Activated naive CD8-positive, alpha-beta T cell treated with anti-CD3 and anti-CD28 coated beads, Interleukin-2, amount 10 ng/mL, durations not matched to agents 7 days and 5 days (primary cell): ENCODE measurements at regions not wholly inside any gene's neighbourhood (a gene's known extent, or its start where the extent isn't known, plus 50 kb on each side); places are given as distances from the start of the nearest gene placed in this dataset.

Experiments
- ATAC-seq: fragments of 150-1000 bp; cut with Tn5 transposase; one replicate; pipeline ENCODE4 v1.10.0; 2021; ENCODE audit warnings: low read depth, moderate library complexity
- POLR2A ChIA-PET: fragments of 350-600 bp; sonication (Branson Sonifier 250); formaldehyde crosslinking; loops from one replicate; lab custom pipeline; 2021; ENCODE audit warnings: antibody characterized with exemption; lab: Charles Lee
- DNase-seq: peaks from one replicate; pipeline ENCODE4 v3.0.0; 2021
- H3K27ac Mint-ChIP-seq: one replicate; pipeline ENCODE4 v1.8.0; 2022; ENCODE audit warnings: mild to moderate bottlenecking, mixed read lengths
- H3K27me3 Mint-ChIP-seq: one replicate; pipeline ENCODE4 v1.8.0; 2022; ENCODE audit warnings: mild to moderate bottlenecking, moderate library complexity, mixed read lengths
- H3K36me3 Mint-ChIP-seq: one replicate; pipeline ENCODE4 v1.8.0; 2021; ENCODE audit warnings: mild to moderate bottlenecking, mixed read lengths
- H3K4me1 Mint-ChIP-seq: one replicate; pipeline ENCODE4 v1.8.0; 2021; ENCODE audit warnings: mixed read lengths
- H3K4me3 Mint-ChIP-seq: one replicate; pipeline ENCODE4 v1.8.0; 2022; ENCODE audit warnings: mild to moderate bottlenecking, moderate library complexity, mixed read lengths
- H3K9me3 Mint-ChIP-seq: one replicate; pipeline ENCODE4 v1.8.0; 2021; ENCODE audit warnings: mixed read lengths

DNA sequence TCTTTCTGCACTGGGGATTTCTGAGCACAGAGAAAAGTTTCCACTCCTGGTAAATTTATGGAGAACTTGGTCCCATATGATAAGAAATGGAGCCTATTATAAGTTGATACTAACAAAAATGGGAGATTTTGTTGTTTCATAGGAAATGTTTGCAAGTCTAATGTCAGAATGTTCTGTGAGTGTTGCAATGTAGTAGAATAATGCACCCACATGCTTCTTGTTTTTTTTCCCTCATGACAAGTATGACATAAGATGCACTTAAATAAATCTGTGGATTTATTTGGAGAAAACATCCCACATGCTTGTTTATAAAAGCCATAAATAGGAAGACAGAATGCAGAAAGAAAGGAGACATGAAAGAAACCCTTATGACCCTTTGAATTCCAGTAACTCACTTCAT, 50.8 kb upstream of the KCNJ6 start:
- POLR2A ChIA-PET, result no interaction called here
- no peak for ATAC-seq
- H3K27ac Mint-ChIP-seq, result no peak overlapping the region

DNA sequence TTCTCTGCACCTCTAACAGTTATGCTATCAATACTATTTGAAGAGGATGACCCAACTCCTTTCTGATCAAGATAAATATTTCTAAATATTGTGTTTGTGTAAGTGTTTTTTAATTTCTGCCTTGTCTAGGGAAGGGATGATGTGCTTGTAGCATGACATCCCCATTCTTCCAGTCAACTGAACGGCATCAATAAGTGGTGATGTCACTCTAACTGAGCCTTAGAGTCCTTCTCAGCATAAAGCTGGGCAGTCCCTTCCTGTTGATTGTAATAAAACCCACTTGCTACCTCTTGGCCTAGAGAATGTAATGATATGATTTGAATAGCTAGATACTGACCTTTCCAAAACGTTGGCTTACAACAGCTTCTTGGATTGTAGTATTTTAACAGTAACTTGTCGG, 52.5 kb upstream of the KCNJ6 start:
- no peaks in the 10 kb centered on the region for H3K36me3 Mint-ChIP-seq
- H3K27me3 Mint-ChIP-seq, result peaks cover 2% of the 10 kb centered on the region
- H3K27ac Mint-ChIP-seq, result no peak overlapping the region
- H3K9me3 Mint-ChIP-seq, result no peaks in the 10 kb centered on the region
- no peak for ATAC-seq
- POLR2A ChIA-PET, result no interaction called here
- H3K4me1 Mint-ChIP-seq, result no peaks in the 10 kb centered on the region
- no peak for DNase-seq
- H3K4me3 Mint-ChIP-seq, result no peak overlapping the region

More for the DNA sequence above, 50.8 kb upstream of the KCNJ6 start:
- DNase-seq, result no peak
- Mint-ChIP-seq H3K36me3 (no peaks in the 10 kb centered on the region), H3K4me1 (no peaks in the 10 kb centered on the region), H3K27me3 (peaks cover 2% of the 10 kb centered on the region), H3K4me3 (no peak overlapping the region), H3K9me3 (no peaks in the 10 kb centered on the region)

DNA sequence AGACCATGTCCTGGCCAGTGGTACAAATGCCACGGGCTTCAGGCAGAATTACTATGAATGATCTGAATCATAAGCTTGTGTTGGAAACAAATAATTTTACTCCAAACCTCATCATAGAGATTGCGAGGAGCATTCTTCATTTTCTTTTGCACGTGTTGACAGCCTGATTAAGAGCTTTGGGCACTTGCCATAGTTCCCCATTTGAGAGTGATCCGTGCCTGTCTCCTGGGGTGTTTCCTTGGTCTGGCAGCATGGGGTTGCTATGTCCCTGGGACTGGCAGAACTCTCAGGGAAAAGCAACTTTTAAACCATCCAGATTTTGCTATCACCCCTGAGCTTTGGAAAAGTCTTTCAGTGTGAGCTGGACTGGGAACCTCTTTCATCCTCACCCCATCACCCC, 54.3 kb upstream of the KCNJ6 start:
- peaks cover 2% of the 10 kb centered on the region for H3K27me3 Mint-ChIP-seq
- DNase-seq (no peak), ATAC-seq (no peak)
- H3K27ac Mint-ChIP-seq, result no peak overlapping the region
- H3K36me3 Mint-ChIP-seq, result no peaks in the 10 kb centered on the region
- H3K4me3 Mint-ChIP-seq, result no peak overlapping the region
- POLR2A ChIA-PET, result no interaction called here
- no peaks in the 10 kb centered on the region for H3K9me3 Mint-ChIP-seq
- H3K4me1 Mint-ChIP-seq, result no peaks in the 10 kb centered on the region

GRCh38 chr21:37971390-37971950, 55.2 kb upstream of the KCNJ6 start:
- H3K4me3 Mint-ChIP-seq, result no peak overlapping the region
- no peak overlapping the region for H3K27ac Mint-ChIP-seq
- H3K4me1 Mint-ChIP-seq, result no peaks in the 10 kb centered on the region
- POLR2A ChIA-PET, result no interaction called here
- DNase-seq (no peak), ATAC-seq (no peak)
- peaks cover 3% of the 10 kb centered on the region for H3K27me3 Mint-ChIP-seq
- no peaks in the 10 kb centered on the region for H3K36me3 Mint-ChIP-seq
- H3K9me3 Mint-ChIP-seq, result no peaks in the 10 kb centered on the region

GRCh38 chr21:37974081-37974480, 57.8 kb upstream of the KCNJ6 start:
- Mint-ChIP-seq H3K36me3 (no peaks in the 10 kb centered on the region), H3K4me3 (no peak overlapping the region), H3K27ac (no peak overlapping the region), H3K4me1 (no peaks in the 10 kb centered on the region), H3K9me3 (no peaks in the 10 kb centered on the region), H3K27me3 (peaks cover 4% of the 10 kb centered on the region)
- ATAC-seq, result no peak
- DNase-seq, result no peak
- POLR2A ChIA-PET, result no interaction called here

GRCh38 chr21:37982496-37983318, 66.5 kb upstream of the KCNJ6 start:
- H3K36me3 Mint-ChIP-seq, result no peaks in the 10 kb centered on the region
- ATAC-seq (no peak), DNase-seq (no peak)
- no peaks in the 10 kb centered on the region for H3K27me3 Mint-ChIP-seq
- no peaks in the 10 kb centered on the region for H3K9me3 Mint-ChIP-seq
- H3K4me1 Mint-ChIP-seq, result no peaks in the 10 kb centered on the region
- no peak overlapping the region for H3K4me3 Mint-ChIP-seq
- no peak overlapping the region for H3K27ac Mint-ChIP-seq
- POLR2A ChIA-PET, result no interaction called here

GRCh38 chr21:37983336-37984095, 67.3 kb upstream of the KCNJ6 start:
- POLR2A ChIA-PET, result no interaction called here
- Mint-ChIP-seq H3K27ac (no peak overlapping the region), H3K36me3 (no peaks in the 10 kb centered on the region), H3K9me3 (no peaks in the 10 kb centered on the region), H3K27me3 (no peaks in the 10 kb centered on the region), H3K4me3 (no peak overlapping the region), H3K4me1 (no peaks in the 10 kb centered on the region)
- ATAC-seq (no peak), DNase-seq (no peak)

DNA sequence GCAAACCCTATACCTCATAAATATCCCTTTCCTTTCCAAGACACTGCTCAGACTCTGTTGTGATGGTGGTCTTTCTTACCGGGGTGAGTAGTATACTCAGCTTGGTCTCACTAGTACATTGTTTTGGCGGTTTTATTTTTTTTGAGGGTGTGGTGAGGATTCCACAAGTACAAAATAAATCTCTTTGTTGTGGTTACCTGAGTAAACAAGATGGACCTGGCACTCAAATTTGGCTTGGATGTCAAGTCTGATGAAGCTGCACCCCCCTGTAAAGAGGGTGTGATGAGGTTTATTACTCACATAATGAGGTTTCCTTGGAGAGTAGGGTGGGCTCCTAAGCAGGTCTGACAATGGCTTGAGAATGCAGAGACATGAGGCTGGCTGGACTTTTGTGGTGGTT, 68.2 kb upstream of the KCNJ6 start:
- ATAC-seq (no peak), DNase-seq (no peak)
- no peaks in the 10 kb centered on the region for H3K27me3 Mint-ChIP-seq
- no peaks in the 10 kb centered on the region for H3K4me1 Mint-ChIP-seq
- no peak overlapping the region for H3K4me3 Mint-ChIP-seq
- no peak overlapping the region for H3K27ac Mint-ChIP-seq
- no peaks in the 10 kb centered on the region for H3K36me3 Mint-ChIP-seq
- POLR2A ChIA-PET, result no interaction called here
- no peaks in the 10 kb centered on the region for H3K9me3 Mint-ChIP-seq

DNA sequence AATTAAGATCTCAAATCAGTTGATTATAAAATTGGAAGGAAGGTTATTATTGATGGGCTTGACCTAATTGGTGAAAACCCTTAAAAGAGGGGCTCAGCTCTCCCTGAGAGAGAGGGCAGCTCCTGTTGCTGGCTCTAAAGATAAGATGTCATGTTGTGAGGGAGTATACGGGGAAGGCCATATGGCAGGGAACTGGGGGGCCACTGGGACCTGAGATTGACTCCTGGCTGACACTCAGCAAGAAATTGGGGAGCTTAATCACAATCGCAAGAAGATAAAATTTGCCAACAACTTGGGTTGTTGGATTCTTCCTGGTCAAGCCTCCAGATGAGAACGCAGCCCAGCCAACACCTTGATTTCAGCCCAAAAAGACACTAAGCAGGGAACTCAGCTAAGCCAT, 69.7 kb upstream of the KCNJ6 start:
- Mint-ChIP-seq H3K4me3 (no peak overlapping the region), H3K4me1 (no peaks in the 10 kb centered on the region), H3K9me3 (no peaks in the 10 kb centered on the region), H3K27ac (no peak overlapping the region), H3K36me3 (no peaks in the 10 kb centered on the region), H3K27me3 (no peaks in the 10 kb centered on the region)
- ATAC-seq, result no peak
- DNase-seq, result no peak
- POLR2A ChIA-PET, result no interaction called here

- H3K27me3 Mint-ChIP-seq, result no peaks in the 10 kb centered on the region
- no peak for DNase-seq
- H3K4me1 Mint-ChIP-seq, result no peaks in the 10 kb centered on the region
- POLR2A ChIA-PET, result no interaction called here
- H3K36me3 Mint-ChIP-seq, result no peaks in the 10 kb centered on the region
- ATAC-seq, result no peak
- no peak overlapping the region for H3K4me3 Mint-ChIP-seq
- no peak overlapping the region for H3K27ac Mint-ChIP-seq
- no peaks in the 10 kb centered on the region for H3K9me3 Mint-ChIP-seq
Measured at GRCh38 chr21:37986751-37987399, 70.6 kb upstream of the KCNJ6 start.

DNA sequence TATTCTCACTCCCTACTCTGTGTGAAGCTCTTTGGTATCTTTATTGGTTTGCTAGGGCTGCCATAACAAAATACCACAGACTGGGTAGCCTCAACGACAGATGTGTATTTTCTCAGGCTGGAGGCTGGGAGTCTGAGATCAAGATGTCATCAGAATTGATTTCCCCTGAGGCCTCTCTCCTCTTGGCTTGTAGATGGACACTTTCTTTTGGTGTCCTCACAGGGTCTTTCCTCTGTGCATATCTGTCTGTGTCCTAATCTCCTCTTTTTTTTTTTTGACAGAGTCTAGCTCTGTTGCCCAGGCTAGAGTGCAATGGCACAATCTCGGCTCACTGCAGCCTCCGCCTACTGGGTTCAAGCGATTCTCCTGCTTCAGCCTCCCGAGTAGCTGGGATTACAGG, 71.4 kb upstream of the KCNJ6 start:
- ATAC-seq, result no peak
- POLR2A ChIA-PET, result no interaction called here

DNA sequence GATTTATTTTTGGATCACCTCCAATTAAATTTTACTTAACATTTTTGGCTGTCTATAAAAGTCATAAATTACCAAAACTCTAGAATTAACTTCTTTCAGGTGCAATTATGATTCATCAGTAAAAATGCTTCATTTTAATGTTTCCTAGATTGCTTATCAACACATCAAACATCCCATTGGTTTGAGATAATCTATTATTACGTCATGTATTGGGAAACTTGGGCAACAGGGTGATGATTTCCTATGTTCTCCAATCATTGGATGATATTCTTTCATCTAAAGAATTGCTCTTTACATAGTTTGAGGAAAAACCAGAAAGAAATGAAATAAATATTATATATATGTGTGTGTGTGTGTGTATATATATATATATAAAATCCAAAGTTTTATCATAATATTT, 76.8 kb upstream of the KCNJ6 start:
- no peak overlapping the region for H3K27ac Mint-ChIP-seq
- no peaks in the 10 kb centered on the region for H3K36me3 Mint-ChIP-seq
- H3K9me3 Mint-ChIP-seq, result no peaks in the 10 kb centered on the region
- ATAC-seq (no peak), DNase-seq (no peak)
- no peak overlapping the region for H3K4me3 Mint-ChIP-seq
- no peaks in the 10 kb centered on the region for H3K4me1 Mint-ChIP-seq
- POLR2A ChIA-PET, result no interaction called here
- H3K27me3 Mint-ChIP-seq, result no peaks in the 10 kb centered on the region

More for the DNA sequence above, 71.4 kb upstream of the KCNJ6 start:
- H3K4me1 Mint-ChIP-seq, result no peaks in the 10 kb centered on the region
- H3K9me3 Mint-ChIP-seq, result no peaks in the 10 kb centered on the region
- no peaks in the 10 kb centered on the region for H3K27me3 Mint-ChIP-seq
- no peaks in the 10 kb centered on the region for H3K36me3 Mint-ChIP-seq
- no peak overlapping the region for H3K27ac Mint-ChIP-seq
- H3K4me3 Mint-ChIP-seq, result no peak overlapping the region
- no peak for DNase-seq

- DNase-seq (no peak), ATAC-seq (no peak)
- Mint-ChIP-seq H3K4me3 (no peak overlapping the region), H3K36me3 (no peaks in the 10 kb centered on the region), H3K9me3 (no peaks in the 10 kb centered on the region), H3K4me1 (no peaks in the 10 kb centered on the region), H3K27ac (no peak overlapping the region), H3K27me3 (no peaks in the 10 kb centered on the region)
- POLR2A ChIA-PET, result no interaction called here
Measured at GRCh38 chr21:37994211-37994610, 78.0 kb upstream of the KCNJ6 start.
